Lower leg skin (tissue), 3 donors: ENCODE measurements at regions not wholly inside any gene's neighbourhood (a gene's known extent, or its start where the extent isn't known, plus 50 kb on each side); places are given as distances from the start of the nearest gene placed in this dataset.

ENCODE experiments used
- CTCF ChIP-seq, 3 donors: fragments of 450-650 bp; IDR thresholded peaks; one replicate each; pipeline ENCODE4 v1.5.1; 2016; ENCODE audit warnings: antibody characterized with exemption in 3 of 3, mild to moderate bottlenecking in 3 of 3, moderate library complexity in 2 of 3
- POLR2A ChIP-seq, 2 donors: fragments of 450-650 bp; IDR thresholded peaks; one replicate each; pipeline ENCODE4 v1.6.1; 2016 to 2017; ENCODE audit warnings: antibody characterized with exemption in 2 of 2, mild to moderate bottlenecking in 1 of 2, moderate library complexity in 1 of 2

GRCh38 chr10:44439958-44440244 is 55.0 kb upstream of the CXCL12 start:
- TF ChIP-seq CTCF (IDR thresholded peaks at IDR 0.05) (no peak), POLR2A (IDR thresholded peaks at IDR 0.05) (no peak)
